ENCODE measurements at regions not wholly inside any gene's neighbourhood (a gene's known extent, or its start where the extent isn't known, plus 50 kb on each side); places are given as distances from the start of the nearest gene placed in this dataset.
A peak's percentile ranks its signal among the peaks of the same experiment; 100 is the strongest.

GRCh38 chrX:39676434-39676833 lies 421.3 kb downstream of the BCOR start:
- WGBS, 2 experiments (ENCODE audit: insufficient coverage in 2 of 2), result 94% methylated on average over 3 of the region's 3 CpGs; no CpG with 5 or more reads in 1 of the 2 experiments
- Histone ChIP-seq H3K9me3 (ENCODE audit: control insufficient read depth, low read length) (no peaks in the 10 kb centered on the region), H3K27ac (ENCODE audit: low read depth, low read length, severe bottlenecking) (no peak overlapping the region), H3K4me1 (ENCODE audit: control insufficient read depth, insufficient read depth, low read length, poor library complexity, severe bottlenecking) (peaks cover 4% of the 10 kb centered on the region), H3K36me3 (ENCODE audit: control insufficient read depth, insufficient read depth, low read length) (no peaks in the 10 kb centered on the region), H3K4me3 (ENCODE audit: extremely low read depth, insufficient read depth, low read length, poor library complexity, severe bottlenecking) (no peak overlapping the region)

- Histone ChIP-seq H3K4me1 (ENCODE audit: control insufficient read depth, insufficient read depth, low read length, poor library complexity, severe bottlenecking) (peaks cover 4% of the 10 kb centered on the region), H3K36me3 (ENCODE audit: control insufficient read depth, insufficient read depth, low read length) (no peaks in the 10 kb centered on the region), H3K9me3 (ENCODE audit: control insufficient read depth, low read length) (no peaks in the 10 kb centered on the region), H3K4me3 (ENCODE audit: extremely low read depth, insufficient read depth, low read length, poor library complexity, severe bottlenecking) (no peak overlapping the region), H3K27ac (ENCODE audit: low read depth, low read length, severe bottlenecking) (peak overlapping the region; percentile 10)
- WGBS, 2 experiments (ENCODE audit: insufficient coverage in 2 of 2), result 50 to 83% methylated on average over 1 of the region's 3 CpGs
Measured at GRCh38 chrX:39677585-39677977, 420.2 kb downstream of the BCOR start.

- H3K27ac ChIP-seq (ENCODE audit: low read depth, low read length, severe bottlenecking), result peak overlapping the region; percentile 10
- H3K36me3 ChIP-seq (ENCODE audit: control insufficient read depth, insufficient read depth, low read length), result no peaks in the 10 kb centered on the region
- H3K4me3 ChIP-seq (ENCODE audit: extremely low read depth, insufficient read depth, low read length, poor library complexity, severe bottlenecking), result no peak overlapping the region
- H3K4me1 ChIP-seq (ENCODE audit: control insufficient read depth, insufficient read depth, low read length, poor library complexity, severe bottlenecking), result peaks cover 4% of the 10 kb centered on the region
- H3K9me3 ChIP-seq (ENCODE audit: control insufficient read depth, low read length), result no peaks in the 10 kb centered on the region
- WGBS, 2 experiments (ENCODE audit: insufficient coverage in 2 of 2), result 56 to 70% methylated on average over 4 to 5 of the region's 19 CpGs
Measured at GRCh38 chrX:39677978-39678791, 419.6 kb downstream of the BCOR start.

- Histone ChIP-seq H3K4me3 (ENCODE audit: extremely low read depth, insufficient read depth, low read length, poor library complexity, severe bottlenecking) (no peak overlapping the region), H3K9me3 (ENCODE audit: control insufficient read depth, low read length) (no peaks in the 10 kb centered on the region)
- whole genome bisulfite sequencing, 2 experiments (ENCODE audit: insufficient coverage in 2 of 2), result 100% methylated on average over 1 of the region's 4 CpGs; no CpG with 5 or more reads in 1 of the 2 experiments
Measured at GRCh38 chrX:39678914-39679313, 418.8 kb downstream of the BCOR start.

DNA sequence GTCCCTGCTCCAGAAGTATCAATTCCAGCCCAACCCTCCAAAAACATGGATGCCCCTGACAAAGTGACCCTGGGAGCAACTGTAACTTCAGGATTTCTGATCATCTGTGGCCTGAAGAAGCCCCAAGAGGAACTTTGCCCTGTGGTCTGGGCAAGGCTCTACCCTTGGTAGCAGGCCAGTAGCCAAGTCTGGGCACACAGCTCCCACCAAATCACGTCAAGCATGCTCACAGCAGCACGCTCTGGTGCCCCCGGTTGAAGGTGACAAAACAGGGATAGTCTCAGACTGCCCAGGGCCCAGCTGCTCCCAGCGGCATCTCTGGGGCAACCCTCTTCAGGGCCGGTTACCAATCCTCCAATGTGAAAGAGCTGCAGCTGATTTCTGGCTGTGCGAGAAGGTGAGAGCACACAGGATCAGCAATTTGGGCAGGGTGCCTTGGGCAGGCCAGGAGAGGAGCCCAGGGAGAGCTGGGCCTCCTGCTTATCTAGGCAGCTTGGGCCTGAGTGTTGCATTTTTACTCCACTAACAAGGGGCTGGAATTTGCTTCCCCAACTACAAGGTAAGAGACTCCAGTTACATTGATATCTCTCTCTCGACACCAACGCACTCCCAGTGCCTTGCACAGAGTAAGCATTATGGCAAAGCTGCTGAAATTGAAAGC lies 418.1 kb downstream of the BCOR start:
- H3K4me1 ChIP-seq (ENCODE audit: control insufficient read depth, insufficient read depth, low read length, poor library complexity, severe bottlenecking), result peaks cover 4% of the 10 kb centered on the region
- WGBS, 2 experiments (ENCODE audit: insufficient coverage in 2 of 2), result 89 to 97% methylated on average over 5 to 6 of the region's 8 CpGs
- no peak overlapping the region for H3K4me3 ChIP-seq (ENCODE audit: extremely low read depth, insufficient read depth, low read length, poor library complexity, severe bottlenecking)
- H3K9me3 ChIP-seq (ENCODE audit: control insufficient read depth, low read length), result no peaks in the 10 kb centered on the region
- no peak overlapping the region for H3K27ac ChIP-seq (ENCODE audit: low read depth, low read length, severe bottlenecking)
- H3K36me3 ChIP-seq (ENCODE audit: control insufficient read depth, insufficient read depth, low read length), result no peaks in the 10 kb centered on the region

More at GRCh38 chrX:39678914-39679313, 418.8 kb downstream of the BCOR start:
- H3K4me1 ChIP-seq (ENCODE audit: control insufficient read depth, insufficient read depth, low read length, poor library complexity, severe bottlenecking), result peaks cover 4% of the 10 kb centered on the region
- no peak overlapping the region for H3K27ac ChIP-seq (ENCODE audit: low read depth, low read length, severe bottlenecking)
- H3K36me3 ChIP-seq (ENCODE audit: control insufficient read depth, insufficient read depth, low read length), result no peaks in the 10 kb centered on the region

- Histone ChIP-seq H3K4me3 (ENCODE audit: extremely low read depth, insufficient read depth, low read length, poor library complexity, severe bottlenecking) (no peak overlapping the region), H3K36me3 (ENCODE audit: control insufficient read depth, insufficient read depth, low read length) (no peaks in the 10 kb centered on the region), H3K9me3 (ENCODE audit: control insufficient read depth, low read length) (no peaks in the 10 kb centered on the region), H3K4me1 (ENCODE audit: control insufficient read depth, insufficient read depth, low read length, poor library complexity, severe bottlenecking) (peaks cover 4% of the 10 kb centered on the region), H3K27ac (ENCODE audit: low read depth, low read length, severe bottlenecking) (no peak overlapping the region)
- 92 to 100% methylated on average over 5 to 7 of the region's 12 CpGs for WGBS, 2 experiments (ENCODE audit: insufficient coverage in 2 of 2)
Measured at GRCh38 chrX:39681885-39682284, 415.9 kb downstream of the BCOR start.

- no peaks in the 10 kb centered on the region for H3K9me3 ChIP-seq (ENCODE audit: control insufficient read depth, low read length)
- no peak overlapping the region for H3K4me3 ChIP-seq (ENCODE audit: extremely low read depth, insufficient read depth, low read length, poor library complexity, severe bottlenecking)
- WGBS, 2 experiments (ENCODE audit: insufficient coverage in 2 of 2), result 93% methylated on average over 2 of the region's 3 CpGs; no CpG with 5 or more reads in 1 of the 2 experiments
- H3K4me1 ChIP-seq (ENCODE audit: control insufficient read depth, insufficient read depth, low read length, poor library complexity, severe bottlenecking), result peaks cover 3% of the 10 kb centered on the region
- no peaks in the 10 kb centered on the region for H3K36me3 ChIP-seq (ENCODE audit: control insufficient read depth, insufficient read depth, low read length)
- H3K27ac ChIP-seq (ENCODE audit: low read depth, low read length, severe bottlenecking), result no peak overlapping the region
Measured at GRCh38 chrX:39682778-39683177, 415.0 kb downstream of the BCOR start.

DNA sequence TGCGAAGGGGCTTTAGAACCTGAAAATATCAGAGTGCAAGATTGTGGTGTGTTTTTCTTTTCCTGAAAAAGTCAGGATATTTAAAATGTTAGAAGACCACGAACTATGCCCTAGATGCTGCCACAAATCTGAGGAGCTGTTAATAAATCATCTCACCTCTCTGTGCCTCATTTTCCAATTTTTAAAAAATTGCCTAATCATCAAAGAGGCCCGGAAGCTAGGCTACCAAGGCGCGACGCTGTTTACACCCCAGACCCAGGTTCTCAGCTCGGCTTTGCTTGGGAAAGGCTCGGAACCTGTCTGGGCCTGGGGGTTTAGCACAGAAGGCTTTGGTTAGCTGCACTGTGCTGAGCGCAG lies 409.6 kb downstream of the BCOR start:
- peak overlapping the region; percentile 69 for H3K27ac ChIP-seq (ENCODE audit: low read depth, low read length, severe bottlenecking)
- no peak overlapping the region for H3K4me3 ChIP-seq (ENCODE audit: extremely low read depth, insufficient read depth, low read length, poor library complexity, severe bottlenecking)
- no peaks in the 10 kb centered on the region for H3K9me3 ChIP-seq (ENCODE audit: control insufficient read depth, low read length)
- no peaks in the 10 kb centered on the region for H3K36me3 ChIP-seq (ENCODE audit: control insufficient read depth, insufficient read depth, low read length)
- peaks cover 11% of the 10 kb centered on the region for H3K4me1 ChIP-seq (ENCODE audit: control insufficient read depth, insufficient read depth, low read length, poor library complexity, severe bottlenecking)
- WGBS, 2 experiments (ENCODE audit: insufficient coverage in 2 of 2), result 0 to 20% methylated on average over 1 to 2 of the region's 9 CpGs

DNA sequence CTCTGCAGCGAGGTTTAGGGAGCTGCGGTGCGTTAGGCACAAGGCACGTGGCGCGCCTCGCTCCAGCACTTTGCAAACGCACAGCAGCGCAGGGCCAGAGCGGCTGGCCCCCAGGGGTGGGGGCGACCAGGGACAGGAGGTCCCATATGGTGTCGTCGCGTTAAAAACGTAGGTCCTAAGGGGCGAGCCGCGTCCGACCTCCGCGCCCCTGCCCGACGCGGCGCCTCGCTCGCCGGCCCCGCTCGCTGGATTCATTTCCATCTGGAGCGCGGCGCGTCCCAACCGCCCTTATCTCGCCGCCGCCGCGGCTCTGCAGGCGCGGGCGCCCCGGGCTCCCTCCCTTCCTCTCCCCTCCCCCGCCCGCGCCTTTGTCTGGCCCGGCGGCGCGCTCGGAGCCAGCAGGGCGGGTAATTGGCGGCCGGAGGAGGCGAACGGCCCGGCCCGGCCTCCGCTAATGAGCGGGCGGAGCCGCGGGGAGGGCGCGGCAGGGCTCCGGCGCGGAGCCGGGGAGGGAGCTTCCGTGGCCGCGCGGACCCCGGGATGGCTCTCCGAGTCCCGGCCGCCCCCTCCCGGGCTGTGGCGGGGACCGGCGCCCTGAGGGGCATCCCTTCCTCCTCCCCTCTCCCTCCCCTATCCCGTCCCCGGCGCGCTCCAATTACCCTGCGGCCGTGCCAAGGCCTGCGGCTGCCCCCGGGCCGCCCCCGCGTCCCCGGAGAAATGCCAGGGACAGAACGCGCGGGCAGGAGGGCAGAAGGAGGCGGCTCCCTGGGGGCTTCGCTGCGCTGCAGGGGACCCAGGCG lies 409.0 kb downstream of the BCOR start:
- WGBS, 2 experiments (ENCODE audit: insufficient coverage in 2 of 2), result 0 to 1% methylated on average over 21 to 27 of the region's 101 CpGs
- Histone ChIP-seq H3K36me3 (ENCODE audit: control insufficient read depth, insufficient read depth, low read length) (no peaks in the 10 kb centered on the region), H3K27ac (ENCODE audit: low read depth, low read length, severe bottlenecking) (peak overlapping the region; percentile 69), H3K4me1 (ENCODE audit: control insufficient read depth, insufficient read depth, low read length, poor library complexity, severe bottlenecking) (peaks cover 11% of the 10 kb centered on the region), H3K9me3 (ENCODE audit: control insufficient read depth, low read length) (no peaks in the 10 kb centered on the region), H3K4me3 (ENCODE audit: extremely low read depth, insufficient read depth, low read length, poor library complexity, severe bottlenecking) (peak overlapping the region; percentile 35)

- peak overlapping the region; percentile 35 for H3K4me3 ChIP-seq (ENCODE audit: extremely low read depth, insufficient read depth, low read length, poor library complexity, severe bottlenecking)
- H3K36me3 ChIP-seq (ENCODE audit: control insufficient read depth, insufficient read depth, low read length), result no peaks in the 10 kb centered on the region
- H3K27ac ChIP-seq (ENCODE audit: low read depth, low read length, severe bottlenecking), result peak overlapping the region; percentile 69
- H3K4me1 ChIP-seq (ENCODE audit: control insufficient read depth, insufficient read depth, low read length, poor library complexity, severe bottlenecking), result peaks cover 11% of the 10 kb centered on the region
- H3K9me3 ChIP-seq (ENCODE audit: control insufficient read depth, low read length), result no peaks in the 10 kb centered on the region
- WGBS, 2 experiments (ENCODE audit: insufficient coverage in 2 of 2), result 2 to 4% methylated on average over 4 to 9 of the region's 33 CpGs
Measured at GRCh38 chrX:39689376-39690104, 408.2 kb downstream of the BCOR start.

Measured in mesodermal cell (in vitro differentiated cells).